CD4-positive, alpha-beta T cell treated with Interferon gamma for 1 hour (primary cell): ENCODE measurements at regions not wholly inside any gene's neighbourhood (a gene's known extent, or its start where the extent isn't known, plus 50 kb on each side); places are given as distances from the start of the nearest gene placed in this dataset.
"Not testable (repeated sequence)": the region's sequence is repeated elsewhere in the genome, so short reads cannot be mapped to it uniquely, and the experiment has no call there.

ENCODE experiments used
- DNase-seq: peaks from one replicate; pipeline ENCODE4 v3.0.0-alpha.2; 2020

DNA sequence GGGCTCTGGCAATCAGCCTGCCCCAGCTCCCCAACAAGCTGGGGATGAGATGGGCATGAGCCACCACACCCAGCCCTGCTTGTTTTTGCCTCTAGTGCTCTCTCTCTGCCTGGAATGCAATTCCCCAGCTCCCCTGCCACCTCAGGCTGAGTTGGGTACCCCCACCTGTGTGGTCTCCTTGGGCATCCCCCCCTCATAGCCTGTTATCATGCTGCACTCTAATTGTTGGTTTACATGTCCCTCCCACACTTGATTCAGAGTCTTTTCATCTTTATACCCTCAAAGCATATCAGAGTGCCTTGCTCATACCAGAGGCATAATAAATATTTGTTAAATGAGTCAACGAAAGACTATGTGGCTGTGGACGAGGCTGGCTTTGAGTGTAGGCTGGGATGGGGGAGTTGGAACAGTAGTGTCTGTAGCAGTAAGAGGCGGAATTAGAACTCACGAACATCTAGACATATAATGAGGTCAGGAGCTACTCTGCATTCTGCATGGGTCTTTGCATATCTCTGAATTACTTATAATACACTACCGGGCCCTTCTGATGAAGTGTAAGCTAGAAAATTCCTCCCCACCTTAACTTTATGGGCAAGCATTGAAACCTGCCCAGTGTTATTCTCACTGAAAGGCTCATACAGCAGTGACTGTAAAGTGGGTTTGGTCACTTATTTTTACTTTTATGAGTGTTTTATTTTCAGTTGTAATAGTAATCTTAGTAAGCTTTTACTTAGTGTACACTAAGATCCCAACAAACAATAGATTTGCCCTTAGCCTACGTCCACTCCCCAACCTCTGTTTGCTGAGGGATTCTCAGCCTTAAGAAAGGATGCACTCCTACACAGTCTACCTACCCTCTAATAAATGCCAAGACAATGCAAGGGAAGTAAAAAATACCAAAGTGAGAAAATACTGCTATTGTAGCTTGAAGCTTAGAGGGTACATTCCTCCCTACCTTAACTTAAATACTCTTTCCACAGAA, 58.7 kb downstream of the EDN1 start:
- no peak for DNase-seq

DNA sequence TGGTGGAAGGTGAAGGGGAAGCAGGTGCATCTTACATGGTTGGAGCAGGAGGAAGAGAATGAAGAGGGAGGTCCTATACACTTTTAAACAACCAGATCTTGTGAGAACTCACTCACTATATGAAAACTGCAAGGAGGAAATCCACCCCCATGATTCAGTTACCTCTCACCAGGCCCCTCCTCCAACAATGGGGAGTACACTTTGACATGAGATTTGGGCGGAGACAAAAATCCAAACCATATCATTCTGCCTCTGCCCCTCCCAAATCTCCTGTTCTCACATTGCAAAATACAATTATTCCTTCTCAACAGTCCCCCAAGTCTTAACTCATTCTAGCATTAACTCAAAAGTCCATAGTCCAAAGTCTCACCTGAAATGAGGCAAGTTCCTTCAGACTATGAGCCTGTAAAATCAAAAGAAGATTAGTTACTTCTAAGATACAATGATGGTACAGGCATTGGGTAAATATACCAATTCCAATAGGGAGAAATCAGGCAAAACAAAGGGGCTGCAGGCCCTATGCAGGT, 60.5 kb downstream of the EDN1 start:
- DNase-seq = no peak

DNA sequence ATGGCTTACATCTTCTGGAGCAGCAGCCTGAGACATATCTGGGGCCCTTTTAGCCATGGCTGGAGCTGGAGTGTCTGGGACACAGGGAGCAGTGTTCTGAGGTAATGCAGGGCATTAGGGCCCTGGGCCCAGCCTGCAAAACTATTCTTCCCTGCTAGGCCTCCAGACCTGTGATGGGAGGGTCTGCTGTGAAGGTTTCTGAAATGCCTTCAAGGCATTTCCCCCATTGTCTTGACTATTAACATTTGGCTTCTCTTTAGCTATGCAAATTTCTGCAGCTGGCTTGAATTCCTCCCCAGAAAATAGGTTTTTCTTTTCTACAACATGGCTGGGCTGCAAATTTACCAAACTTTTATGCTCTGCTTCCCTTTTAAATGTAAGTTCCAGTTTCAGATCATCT, 61.5 kb downstream of the EDN1 start:
- no peak for DNase-seq

GRCh38 chr6:12353731-12354130, 63.6 kb downstream of the EDN1 start:
- DNase-seq = no peak

DNA sequence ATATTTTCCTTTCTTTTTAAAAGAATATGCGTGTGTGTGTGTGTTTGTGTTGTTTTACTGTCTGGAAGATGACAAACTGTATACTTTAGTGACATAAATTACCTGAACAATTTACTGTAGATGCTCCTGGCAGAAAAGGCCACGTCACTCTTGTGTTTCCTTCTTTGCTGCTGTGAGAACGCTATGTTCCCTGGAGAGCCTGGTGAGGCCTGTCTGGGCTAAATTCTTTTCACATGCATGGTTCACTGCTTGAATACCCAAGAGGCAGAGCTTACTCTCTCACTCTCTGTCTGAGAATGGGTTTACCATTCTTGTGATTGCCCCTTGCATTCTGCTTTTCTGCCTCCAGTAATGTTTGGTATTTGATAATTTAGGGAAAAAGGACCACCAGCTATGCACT, 64.3 kb downstream of the EDN1 start:
- no peak for DNase-seq

- DNase-seq = no peak
These were observed 65.2 kb downstream of the EDN1 start for GRCh38 chr6:12355354-12355753.

GRCh38 chr6:12356431-12356830, 66.3 kb downstream of the EDN1 start:
- DNase-seq = no peak

- DNase-seq = peak; percentile 29
These were observed 67.1 kb downstream of the EDN1 start for GRCh38 chr6:12356983-12357972.

- no peak for DNase-seq
These were observed 68.9 kb downstream of the EDN1 start for GRCh38 chr6:12359036-12359435.

DNA sequence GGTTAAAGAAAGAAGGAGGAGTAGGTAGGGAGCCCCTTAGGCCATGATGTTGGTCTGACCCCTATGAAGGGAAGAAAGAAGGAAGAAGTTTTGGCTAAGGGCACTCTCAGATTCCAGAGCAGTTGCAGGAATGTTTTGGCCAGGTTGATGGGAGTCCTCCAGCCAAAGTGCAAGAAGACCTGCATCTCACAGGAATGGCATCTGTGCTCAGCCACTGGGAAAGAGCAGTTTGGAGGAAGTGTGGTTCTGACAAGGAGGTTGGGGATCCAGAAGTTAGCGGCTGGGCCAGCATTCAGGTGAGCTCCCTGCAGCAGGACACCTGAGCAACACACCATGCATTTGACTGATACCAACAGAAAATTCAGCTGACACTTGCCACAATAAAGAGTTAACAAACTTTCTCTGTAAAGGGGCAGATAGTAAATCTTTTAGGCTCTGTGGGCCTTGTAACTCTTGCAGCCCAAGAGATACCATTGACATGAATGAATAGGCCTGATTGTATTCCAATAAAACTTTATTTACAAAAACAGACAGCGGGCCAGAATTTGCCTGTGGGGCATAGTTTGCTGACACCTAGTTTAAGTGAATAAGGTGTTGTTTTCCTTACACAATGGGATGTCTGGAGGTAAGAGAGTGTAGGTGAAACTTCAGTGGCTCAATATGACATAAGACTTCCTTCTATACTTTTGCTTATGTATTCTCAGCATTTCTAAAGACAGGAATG, 71.0 kb downstream of the EDN1 start:
- DNase-seq = no peak

- DNase-seq = not testable (repeated sequence)
These were observed 73.1 kb downstream of the EDN1 start for GRCh38 chr6:12363277-12363650.

DNA sequence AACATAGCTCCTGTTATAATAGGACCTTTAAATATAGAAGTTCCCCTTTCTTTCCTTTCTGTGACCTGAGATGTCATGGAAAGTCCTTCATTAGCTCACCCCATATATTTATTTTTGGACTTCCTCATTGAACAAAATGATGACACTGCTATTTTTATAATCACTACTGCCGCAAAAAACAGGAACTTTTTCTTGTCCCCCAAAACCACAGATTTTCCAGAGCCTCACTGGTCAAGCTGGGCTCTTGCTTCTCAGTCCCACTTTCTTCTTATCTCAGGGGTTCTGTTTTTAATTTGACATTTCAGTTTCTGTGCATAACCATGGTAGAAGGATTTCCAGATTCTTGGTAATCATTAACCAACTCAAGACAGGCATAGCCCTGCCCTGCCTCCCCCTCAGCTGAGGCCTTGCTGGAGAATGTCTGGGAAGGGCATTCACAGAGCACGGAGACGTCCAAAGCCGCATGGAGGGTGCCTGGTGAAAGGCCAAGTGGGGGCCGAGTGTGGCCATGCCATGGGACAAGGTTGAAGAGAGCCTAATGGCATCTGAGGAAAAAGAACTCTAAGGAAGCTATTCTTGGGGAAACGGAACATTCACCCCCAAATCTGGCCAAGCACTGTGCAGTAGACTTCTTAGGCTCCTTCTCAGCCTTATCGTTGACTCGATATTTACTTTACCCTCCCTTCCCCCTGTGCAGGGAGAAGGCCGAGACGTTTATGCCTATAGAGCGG, 73.7 kb downstream of the EDN1 start:
- no peak for DNase-seq

- DNase-seq = no peak
These were observed 74.5 kb downstream of the EDN1 start for GRCh38 chr6:12364621-12365020.

GRCh38 chr6:12366731-12367130, 76.6 kb downstream of the EDN1 start:
- no peak for DNase-seq

DNA sequence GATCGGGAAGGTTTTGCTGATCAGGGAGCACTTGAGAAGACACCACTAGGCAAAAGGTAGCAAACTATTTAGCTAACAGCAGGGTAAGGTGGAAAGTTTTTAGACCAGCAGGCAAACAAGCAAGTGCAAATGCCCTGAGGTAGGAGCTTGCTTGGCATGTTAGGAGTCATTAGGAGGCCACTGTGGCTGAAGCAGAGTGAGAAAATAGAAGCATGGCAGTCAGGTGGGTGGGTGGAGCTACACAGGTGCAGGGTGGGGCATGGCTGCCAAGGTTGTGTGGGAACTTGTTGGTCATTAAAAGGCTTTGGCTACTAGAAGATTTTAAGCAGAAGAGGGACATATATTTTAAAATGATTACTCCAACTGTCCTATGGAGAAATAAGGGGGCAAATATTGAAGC, 77.3 kb downstream of the EDN1 start:
- no peak for DNase-seq

- DNase-seq = no peak
These were observed 79.2 kb downstream of the EDN1 start for GRCh38 chr6:12369355-12369754.

GRCh38 chr6:12369781-12370262, 79.7 kb downstream of the EDN1 start:
- peak; percentile 61 for DNase-seq

DNA sequence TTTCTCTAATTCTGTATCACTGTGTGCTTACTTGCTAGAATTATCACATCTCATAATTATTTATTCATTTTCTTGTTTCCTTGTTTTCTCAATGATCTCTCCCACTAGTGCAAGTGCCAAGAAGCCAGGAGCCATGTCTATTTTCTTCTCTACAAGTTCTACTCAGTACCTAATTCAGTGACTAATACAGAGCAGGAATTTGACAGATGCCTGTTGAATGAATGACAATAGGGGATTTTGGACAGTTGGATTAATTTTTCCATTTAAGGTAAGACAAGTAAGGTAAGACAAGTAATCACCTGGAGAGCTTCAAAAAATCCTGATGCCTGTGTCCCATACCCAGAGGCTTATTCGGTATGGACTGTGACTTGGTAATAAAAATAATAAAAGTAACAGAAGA, 81.0 kb downstream of the EDN1 start:
- DNase-seq = no peak

DNA sequence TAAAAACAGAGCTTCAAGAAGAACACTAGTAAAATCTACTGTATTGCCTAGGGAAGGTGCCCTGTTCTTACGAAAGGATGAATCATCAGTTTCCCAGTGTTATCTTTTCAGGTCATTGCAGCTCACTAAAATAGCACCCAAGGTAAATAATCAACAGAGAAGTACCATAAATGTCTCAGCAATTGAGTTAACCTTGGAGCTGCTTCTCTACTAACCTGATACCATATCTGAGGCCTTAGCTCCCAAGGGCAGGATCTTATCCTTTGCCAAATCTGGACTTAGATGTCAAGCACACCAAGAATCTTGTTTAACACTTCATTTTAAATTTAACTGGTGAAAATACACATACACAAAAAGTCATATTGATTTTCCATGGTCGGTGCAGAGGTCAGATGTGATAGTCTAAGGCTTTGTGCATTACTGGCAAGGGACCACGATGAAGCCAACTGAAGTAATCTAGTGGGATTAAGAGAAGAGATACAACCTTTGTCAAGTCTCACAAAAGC, 81.5 kb downstream of the EDN1 start:
- no peak for DNase-seq

- no peak for DNase-seq
These were observed 89.0 kb downstream of the EDN1 start for GRCh38 chr6:12379181-12379580.

DNA sequence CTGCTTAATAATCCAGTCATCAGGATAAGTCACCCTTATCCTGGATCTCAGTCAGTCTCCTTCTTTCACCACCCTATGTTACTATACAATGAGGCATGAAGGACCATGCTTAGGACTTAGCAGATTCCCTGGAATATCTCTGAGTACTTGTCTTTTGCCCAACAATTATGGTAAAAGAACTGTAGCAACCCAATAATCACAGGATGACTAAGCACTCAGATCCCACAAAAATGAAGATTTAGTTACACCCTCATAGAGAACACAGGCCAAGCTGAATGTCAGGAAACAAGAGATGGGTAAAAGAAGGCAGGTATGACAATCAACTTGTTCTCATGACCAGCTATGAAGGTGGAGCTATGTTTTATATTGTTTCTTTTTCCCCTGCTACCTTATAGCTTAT, 91.4 kb downstream of the EDN1 start:
- DNase-seq = no peak

GRCh38 chr6:12383448-12383847, 93.3 kb downstream of the EDN1 start:
- DNase-seq = no peak
